GM12875 (cell line): ENCODE measurements at regions not wholly inside any gene's neighbourhood (a gene's known extent, or its start where the extent isn't known, plus 50 kb on each side); places are given as distances from the start of the nearest gene placed in this dataset.
"Not testable (repeated sequence)": the region's sequence is repeated elsewhere in the genome, so short reads cannot be mapped to it uniquely, and the experiment has no call there.

Experiments used
- H3K4me3 ChIP-seq: one replicate; pipeline ENCODE4 v1.5.1; 2011; ENCODE audit warnings: low read depth, low read length, control low read depth
- TF ChIP-seq, protein P1 (sequence below): IDR thresholded peaks from 2 replicates; pipeline ENCODE4 v1.5.1; 2011; ENCODE audit warnings: low read depth, mild to moderate bottlenecking, control low read depth, inconsistent platforms, low read length, moderate library complexity, borderline replicate concordance; ENCODE audit not compliant: insufficient read depth

DNA sequence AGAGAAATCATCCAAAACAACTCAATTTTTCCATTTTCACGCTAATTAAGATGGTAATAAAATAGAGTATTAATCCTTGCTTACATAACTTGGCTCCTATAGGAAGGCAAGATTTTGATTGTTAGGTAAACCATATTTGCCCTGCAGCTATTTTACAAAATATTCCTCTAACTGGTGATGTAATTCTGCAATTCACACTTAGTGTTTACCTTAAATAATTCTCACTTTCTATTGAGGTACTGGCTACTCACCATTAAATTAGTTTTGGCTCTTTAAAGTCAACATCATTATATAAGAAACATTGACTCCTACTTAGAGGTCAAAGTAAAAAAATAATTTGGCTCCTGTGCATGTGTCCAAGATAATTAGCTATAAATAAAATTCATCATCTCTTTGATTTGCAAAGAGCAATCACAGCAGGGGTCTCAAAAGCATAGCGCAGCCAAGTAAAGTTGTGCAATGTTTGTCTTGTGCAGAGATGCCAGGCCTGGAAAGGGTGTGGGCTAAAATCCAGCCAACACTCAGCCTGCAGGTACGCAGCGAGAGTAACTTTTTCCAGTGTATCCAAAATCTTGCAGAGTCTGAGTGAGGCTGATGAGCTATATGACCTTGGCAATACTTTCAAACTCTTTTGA lies 501.2 kb downstream of the MMUT start:
- TF ChIP-seq, protein P1, sequence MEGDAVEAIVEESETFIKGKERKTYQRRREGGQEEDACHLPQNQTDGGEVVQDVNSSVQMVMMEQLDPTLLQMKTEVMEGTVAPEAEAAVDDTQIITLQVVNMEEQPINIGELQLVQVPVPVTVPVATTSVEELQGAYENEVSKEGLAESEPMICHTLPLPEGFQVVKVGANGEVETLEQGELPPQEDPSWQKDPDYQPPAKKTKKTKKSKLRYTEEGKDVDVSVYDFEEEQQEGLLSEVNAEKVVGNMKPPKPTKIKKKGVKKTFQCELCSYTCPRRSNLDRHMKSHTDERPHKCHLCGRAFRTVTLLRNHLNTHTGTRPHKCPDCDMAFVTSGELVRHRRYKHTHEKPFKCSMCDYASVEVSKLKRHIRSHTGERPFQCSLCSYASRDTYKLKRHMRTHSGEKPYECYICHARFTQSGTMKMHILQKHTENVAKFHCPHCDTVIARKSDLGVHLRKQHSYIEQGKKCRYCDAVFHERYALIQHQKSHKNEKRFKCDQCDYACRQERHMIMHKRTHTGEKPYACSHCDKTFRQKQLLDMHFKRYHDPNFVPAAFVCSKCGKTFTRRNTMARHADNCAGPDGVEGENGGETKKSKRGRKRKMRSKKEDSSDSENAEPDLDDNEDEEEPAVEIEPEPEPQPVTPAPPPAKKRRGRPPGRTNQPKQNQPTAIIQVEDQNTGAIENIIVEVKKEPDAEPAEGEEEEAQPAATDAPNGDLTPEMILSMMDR: no peak
- H3K4me3 ChIP-seq: no peak overlapping the region

DNA sequence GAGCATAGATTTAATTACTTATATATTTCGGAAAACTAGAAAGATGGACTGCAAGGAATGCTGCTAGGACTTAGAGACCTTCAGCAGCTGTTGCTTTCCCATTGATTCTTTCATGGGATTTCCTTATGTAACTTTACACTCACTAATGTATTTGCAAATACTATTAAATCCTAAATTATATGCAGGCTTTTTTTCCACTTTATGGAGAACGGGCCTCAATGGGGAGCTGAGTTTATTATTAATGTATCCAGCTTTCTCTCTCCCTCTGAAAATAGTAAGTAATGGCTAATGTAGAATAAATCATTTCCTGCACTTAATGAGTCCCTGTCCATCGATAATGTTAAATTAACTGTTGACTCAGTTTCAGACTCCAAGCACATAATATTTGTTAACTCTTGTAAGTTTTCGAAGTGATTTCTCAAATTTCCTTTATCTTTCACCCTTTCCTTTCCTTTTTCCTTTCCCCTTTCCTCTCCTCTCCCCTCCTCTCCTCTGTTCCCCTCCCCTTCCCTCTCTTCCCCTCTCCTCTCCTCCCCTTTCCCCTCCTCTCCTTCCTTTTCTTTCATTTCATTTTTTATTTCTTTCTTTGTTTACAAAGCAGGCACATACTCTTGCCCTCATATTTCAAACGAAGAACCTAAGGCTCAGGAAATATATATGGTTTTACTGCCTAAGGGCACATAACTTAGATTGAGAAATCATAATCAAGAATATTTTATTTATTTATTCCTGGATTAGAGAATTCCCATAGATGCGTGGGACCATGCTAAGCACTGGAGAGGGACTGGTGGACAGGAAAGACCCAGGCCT lies 503.6 kb downstream of the MMUT start:
- TF ChIP-seq, protein P1: no peak
- H3K4me3 ChIP-seq: no peak overlapping the region

DNA sequence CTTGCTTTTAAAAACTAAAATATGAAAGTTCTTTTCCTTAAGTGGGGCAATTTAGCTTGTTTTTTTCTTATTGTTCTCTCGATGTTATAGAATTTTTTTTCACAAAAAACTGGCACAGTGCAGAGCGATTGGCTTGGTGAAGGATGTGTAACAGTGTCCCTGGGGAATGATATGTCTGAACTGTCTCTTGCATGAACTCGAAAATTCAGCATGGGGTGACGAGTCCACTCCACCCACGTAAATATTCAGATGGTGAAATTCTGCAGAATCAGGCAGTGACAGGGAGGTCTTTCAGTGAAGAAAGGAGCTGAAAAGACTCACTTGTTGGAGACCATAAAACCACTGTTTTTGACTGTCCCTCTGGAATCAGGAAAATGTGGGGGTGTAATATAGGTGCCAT lies 505.3 kb downstream of the MMUT start:
- TF ChIP-seq, protein P1: no peak
- H3K4me3 ChIP-seq: no peak overlapping the region

DNA sequence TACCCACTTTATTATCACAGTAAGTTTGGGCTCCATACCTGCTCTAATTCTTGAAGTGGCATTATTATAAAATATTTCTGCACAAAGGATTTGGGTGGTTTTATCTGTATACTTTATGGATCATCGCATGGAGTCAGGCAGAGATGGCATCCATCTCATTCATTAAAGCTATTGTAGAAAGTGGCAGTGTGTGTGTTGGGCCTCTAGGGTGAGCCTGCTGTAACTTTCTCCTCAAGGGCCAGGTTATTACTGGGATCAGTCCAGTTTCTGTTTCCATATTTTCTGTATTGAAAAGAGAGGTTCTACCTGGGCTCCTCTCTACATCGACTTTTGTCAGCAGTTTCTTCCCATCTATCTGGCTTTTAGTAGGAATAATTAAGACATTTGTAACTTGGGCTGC lies 511.1 kb downstream of the MMUT start:
- TF ChIP-seq, protein P1: no peak
- no peak overlapping the region for H3K4me3 ChIP-seq

DNA sequence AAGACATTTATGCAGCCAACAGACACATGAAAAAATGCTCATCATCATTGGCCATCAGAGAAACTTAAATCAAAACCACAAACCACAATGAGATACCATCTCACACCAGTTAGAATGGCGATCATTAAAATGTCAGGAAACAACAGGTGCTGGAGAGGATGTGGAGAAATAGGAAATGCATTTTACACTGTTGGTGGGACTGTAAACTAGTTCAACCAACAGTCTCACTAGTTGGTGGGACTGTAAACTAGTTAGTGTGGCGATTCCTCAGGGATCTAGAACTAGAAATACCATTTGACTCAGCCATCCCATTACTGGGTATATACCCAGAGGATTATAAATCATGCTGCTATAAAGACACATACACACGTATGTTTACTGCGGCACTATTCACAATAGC lies 518.8 kb downstream of the MMUT start:
- H3K4me3 ChIP-seq: not testable (repeated sequence)

DNA sequence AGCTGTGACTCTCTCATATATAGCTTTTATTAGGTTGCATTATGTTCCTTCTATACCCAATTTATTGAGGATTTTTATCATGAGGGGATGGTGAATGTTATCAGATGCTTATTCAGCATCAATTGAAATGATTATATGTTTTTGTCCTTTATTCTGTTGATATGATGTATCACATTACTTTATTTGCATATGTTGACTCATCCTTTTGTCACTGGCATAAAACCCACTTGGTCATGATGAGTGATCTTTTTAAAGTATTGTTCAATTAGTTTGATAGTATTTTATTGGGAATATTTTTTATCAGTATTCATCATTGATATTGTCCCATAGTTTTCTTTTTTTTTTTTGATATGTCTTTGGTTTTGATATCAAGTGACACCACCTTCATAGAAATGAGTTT lies 529.9 kb downstream of the MMUT start:
- TF ChIP-seq, protein P1: no peak
- no peak overlapping the region for H3K4me3 ChIP-seq

DNA sequence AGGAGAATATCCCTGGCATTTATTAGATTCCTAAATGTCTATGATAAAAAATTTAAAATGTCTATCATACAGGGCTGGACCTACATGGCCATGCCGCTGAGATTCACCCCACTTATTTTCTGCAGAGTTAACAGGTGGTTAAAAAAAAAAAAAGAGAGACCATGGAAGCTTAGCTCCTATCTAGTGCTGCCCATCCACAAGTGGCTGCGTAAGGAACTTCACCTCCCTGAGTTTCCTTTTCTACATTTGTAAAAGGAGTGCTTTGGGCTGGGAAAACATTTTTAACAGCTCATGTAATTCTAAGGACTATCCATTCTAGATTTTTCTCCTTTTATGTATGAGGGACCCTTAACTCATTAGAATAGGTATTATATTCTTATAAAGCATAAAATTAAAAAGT lies 534.1 kb downstream of the MMUT start:
- TF ChIP-seq, protein P1: no peak
- H3K4me3 ChIP-seq: no peak overlapping the region

DNA sequence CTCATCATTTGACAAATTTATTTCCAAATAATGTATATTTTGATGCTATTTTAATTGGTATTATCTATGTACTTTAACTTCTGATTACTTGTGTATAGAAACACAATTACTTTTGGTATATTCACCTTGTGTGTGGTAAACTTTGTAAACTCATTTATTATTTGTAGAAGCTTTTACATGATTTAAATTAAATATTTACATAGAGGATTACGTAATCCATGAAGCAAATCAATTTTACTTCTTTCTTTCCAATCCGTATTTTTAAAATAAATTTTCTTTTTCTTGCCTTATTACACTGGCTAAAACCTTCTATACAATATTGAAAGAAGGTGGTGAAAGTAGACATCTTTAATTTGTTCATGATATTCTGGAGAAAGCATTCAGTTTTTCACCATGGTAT lies 540.2 kb downstream of the MMUT start:
- TF ChIP-seq, protein P1: no peak
- H3K4me3 ChIP-seq: no peak overlapping the region
